ENCODE measurements at regions not wholly inside any gene's neighbourhood (a gene's known extent, or its start where the extent isn't known, plus 50 kb on each side); places are given as distances from the start of the nearest gene placed in this dataset.

DNA sequence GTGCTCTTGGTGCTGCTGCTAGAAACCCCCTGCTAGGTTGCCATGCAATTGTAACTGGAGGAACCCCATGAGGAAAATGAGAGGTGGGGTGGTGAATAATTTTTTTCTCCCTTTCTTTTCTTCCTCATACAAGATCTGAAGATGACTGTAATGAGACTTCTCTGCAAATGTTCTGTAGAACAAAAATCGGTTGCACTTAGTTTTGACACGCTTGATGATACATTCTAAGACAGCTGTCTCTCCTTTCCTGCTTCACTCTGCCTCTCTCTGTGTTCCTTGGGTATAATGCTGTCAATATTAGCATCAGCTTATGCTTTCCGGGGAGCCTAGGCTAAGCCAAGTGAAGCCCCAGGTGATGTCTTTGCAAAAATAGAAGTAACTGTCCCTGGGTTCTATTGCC is 721.5 kb downstream of the POM121L12 start:
- no peaks in the 10 kb centered on the region for H3K9me3 ChIP-seq (ENCODE audit: severe bottlenecking)
- TF ChIP-seq, protein P1, sequence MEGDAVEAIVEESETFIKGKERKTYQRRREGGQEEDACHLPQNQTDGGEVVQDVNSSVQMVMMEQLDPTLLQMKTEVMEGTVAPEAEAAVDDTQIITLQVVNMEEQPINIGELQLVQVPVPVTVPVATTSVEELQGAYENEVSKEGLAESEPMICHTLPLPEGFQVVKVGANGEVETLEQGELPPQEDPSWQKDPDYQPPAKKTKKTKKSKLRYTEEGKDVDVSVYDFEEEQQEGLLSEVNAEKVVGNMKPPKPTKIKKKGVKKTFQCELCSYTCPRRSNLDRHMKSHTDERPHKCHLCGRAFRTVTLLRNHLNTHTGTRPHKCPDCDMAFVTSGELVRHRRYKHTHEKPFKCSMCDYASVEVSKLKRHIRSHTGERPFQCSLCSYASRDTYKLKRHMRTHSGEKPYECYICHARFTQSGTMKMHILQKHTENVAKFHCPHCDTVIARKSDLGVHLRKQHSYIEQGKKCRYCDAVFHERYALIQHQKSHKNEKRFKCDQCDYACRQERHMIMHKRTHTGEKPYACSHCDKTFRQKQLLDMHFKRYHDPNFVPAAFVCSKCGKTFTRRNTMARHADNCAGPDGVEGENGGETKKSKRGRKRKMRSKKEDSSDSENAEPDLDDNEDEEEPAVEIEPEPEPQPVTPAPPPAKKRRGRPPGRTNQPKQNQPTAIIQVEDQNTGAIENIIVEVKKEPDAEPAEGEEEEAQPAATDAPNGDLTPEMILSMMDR (IDR thresholded peaks at IDR 0.05; ENCODE audit: poor library complexity, severe bottlenecking): no peak
- H3K4me3 ChIP-seq (ENCODE audit: severe bottlenecking): no peak overlapping the region
- no peak for DNase-seq (ENCODE audit: low spot score)
- no peaks in the 10 kb centered on the region for H3K4me1 ChIP-seq (ENCODE audit: insufficient read depth, poor library complexity, severe bottlenecking)
- H3K36me3 ChIP-seq (ENCODE audit: low read depth): no peaks in the 10 kb centered on the region
- no peak for ATAC-seq (ENCODE audit: low read depth)
- no peak overlapping the region for H3K27ac ChIP-seq (ENCODE audit: poor library complexity, severe bottlenecking)
- H3K27me3 ChIP-seq (ENCODE audit: insufficient read depth, poor library complexity, severe bottlenecking): no peaks in the 10 kb centered on the region

DNA sequence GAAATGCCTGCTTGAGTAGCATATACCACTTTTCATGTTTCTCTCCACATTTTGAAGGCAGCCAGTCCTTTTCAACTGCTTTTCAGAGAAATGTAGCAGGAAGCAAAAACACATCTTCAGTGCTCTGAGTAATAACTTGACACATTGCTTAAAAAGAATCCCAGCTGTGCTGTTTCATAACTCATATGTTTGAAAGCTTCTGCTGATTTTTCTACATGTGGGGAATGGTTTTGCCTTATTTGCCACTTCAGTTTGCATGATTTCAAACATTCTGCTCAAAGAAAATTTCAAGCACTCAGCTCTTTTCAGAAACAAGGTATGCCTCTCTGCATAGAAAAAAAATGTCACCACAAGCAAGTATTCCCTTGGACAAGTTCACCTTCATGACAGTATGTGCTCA is 732.8 kb downstream of the POM121L12 start:
- H3K27me3 ChIP-seq (ENCODE audit: insufficient read depth, poor library complexity, severe bottlenecking): peaks cover 23% of the 10 kb centered on the region
- DNase-seq (ENCODE audit: low spot score) (no peak), ATAC-seq (ENCODE audit: low read depth) (no peak)
- no peaks in the 10 kb centered on the region for H3K9me3 ChIP-seq (ENCODE audit: severe bottlenecking)
- no peak overlapping the region for H3K27ac ChIP-seq (ENCODE audit: poor library complexity, severe bottlenecking)
- H3K4me1 ChIP-seq (ENCODE audit: insufficient read depth, poor library complexity, severe bottlenecking): no peaks in the 10 kb centered on the region
- no peaks in the 10 kb centered on the region for H3K36me3 ChIP-seq (ENCODE audit: low read depth)
- no peak overlapping the region for H3K4me3 ChIP-seq (ENCODE audit: severe bottlenecking)
- TF ChIP-seq, protein P1 (IDR thresholded peaks at IDR 0.05; ENCODE audit: poor library complexity, severe bottlenecking): no peak

DNA sequence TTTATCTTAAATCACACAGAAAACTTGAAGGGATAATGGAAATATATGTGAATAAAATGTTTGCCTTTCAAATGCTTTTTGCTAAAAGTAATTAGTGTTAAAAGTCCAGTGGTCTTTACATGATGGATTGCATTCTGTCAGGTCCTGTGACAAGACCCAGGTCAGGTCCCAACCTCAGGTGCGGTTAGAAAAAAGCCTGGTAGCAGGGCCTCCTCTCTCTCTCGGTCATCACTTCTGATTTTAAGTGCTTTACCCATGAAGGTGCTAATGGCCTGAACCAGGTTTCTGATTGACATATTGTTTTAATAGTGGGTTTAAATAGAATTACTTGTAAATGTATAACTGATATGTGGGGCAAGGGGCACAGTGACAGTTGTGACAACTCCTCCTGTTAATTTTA is 736.3 kb downstream of the POM121L12 start:
- TF ChIP-seq, protein P1 (IDR thresholded peaks at IDR 0.05; ENCODE audit: poor library complexity, severe bottlenecking): no peak
- no peaks in the 10 kb centered on the region for H3K4me1 ChIP-seq (ENCODE audit: insufficient read depth, poor library complexity, severe bottlenecking)
- H3K27ac ChIP-seq (ENCODE audit: poor library complexity, severe bottlenecking): no peak overlapping the region
- H3K27me3 ChIP-seq (ENCODE audit: insufficient read depth, poor library complexity, severe bottlenecking): peaks cover 25% of the 10 kb centered on the region
- H3K9me3 ChIP-seq (ENCODE audit: severe bottlenecking): no peaks in the 10 kb centered on the region
- no peaks in the 10 kb centered on the region for H3K36me3 ChIP-seq (ENCODE audit: low read depth)
- H3K4me3 ChIP-seq (ENCODE audit: severe bottlenecking): no peak overlapping the region
- no peak for ATAC-seq (ENCODE audit: low read depth)
- DNase-seq (ENCODE audit: low spot score): no peak

DNA sequence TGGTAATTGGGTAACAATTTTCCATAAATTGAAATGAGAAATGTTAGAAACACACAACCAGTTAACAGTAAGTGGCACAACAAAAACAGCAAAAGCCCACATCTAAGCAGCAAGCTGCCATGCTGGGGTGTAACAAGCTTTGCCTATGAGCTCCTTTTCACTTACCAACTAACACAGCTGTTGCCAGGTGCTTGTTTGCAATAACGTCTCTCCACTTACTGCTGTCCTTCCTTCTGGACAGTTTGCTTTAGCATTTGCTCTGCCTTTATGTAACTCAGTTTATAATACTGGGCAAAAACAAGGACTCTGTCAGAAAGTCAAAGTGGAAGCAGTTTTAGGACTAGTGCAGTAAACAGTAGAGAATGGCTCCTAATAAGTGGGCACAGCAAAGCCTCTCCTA is 740.9 kb downstream of the POM121L12 start:
- TF ChIP-seq, protein P1 (IDR thresholded peaks at IDR 0.05; ENCODE audit: poor library complexity, severe bottlenecking): no peak
- no peak for ATAC-seq (ENCODE audit: low read depth)
- Histone ChIP-seq H3K4me3 (ENCODE audit: severe bottlenecking) (no peak overlapping the region), H3K4me1 (ENCODE audit: insufficient read depth, poor library complexity, severe bottlenecking) (no peaks in the 10 kb centered on the region), H3K9me3 (ENCODE audit: severe bottlenecking) (no peaks in the 10 kb centered on the region), H3K36me3 (ENCODE audit: low read depth) (no peaks in the 10 kb centered on the region), H3K27me3 (ENCODE audit: insufficient read depth, poor library complexity, severe bottlenecking) (peaks cover 15% of the 10 kb centered on the region), H3K27ac (ENCODE audit: poor library complexity, severe bottlenecking) (no peak overlapping the region)
- no peak for DNase-seq (ENCODE audit: low spot score)

DNA sequence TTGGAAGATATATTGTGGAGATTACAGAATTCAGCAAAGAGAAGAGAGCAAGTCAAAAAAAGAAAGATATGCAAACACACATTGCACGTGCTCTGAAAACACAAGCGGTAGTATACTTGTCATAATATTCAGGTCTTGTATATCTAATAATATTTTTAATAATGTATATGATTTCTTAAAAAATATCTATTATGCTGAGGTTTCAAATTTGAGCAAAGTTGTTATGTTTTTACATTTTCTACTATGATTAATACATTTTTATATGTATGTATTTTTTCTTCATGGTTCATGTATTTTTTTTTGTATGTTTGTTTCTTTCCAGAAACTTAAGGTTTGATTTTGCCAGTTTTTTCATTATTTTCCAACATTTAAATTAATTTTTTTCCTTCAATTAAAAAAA is 752.4 kb upstream of the VSTM2A start:
- no peaks in the 10 kb centered on the region for H3K27me3 ChIP-seq (ENCODE audit: insufficient read depth, poor library complexity, severe bottlenecking)
- no peaks in the 10 kb centered on the region for H3K36me3 ChIP-seq (ENCODE audit: low read depth)
- no peaks in the 10 kb centered on the region for H3K4me1 ChIP-seq (ENCODE audit: insufficient read depth, poor library complexity, severe bottlenecking)
- H3K27ac ChIP-seq (ENCODE audit: poor library complexity, severe bottlenecking): no peak overlapping the region
- ATAC-seq (ENCODE audit: low read depth) (no peak), DNase-seq (ENCODE audit: low spot score) (no peak)
- H3K9me3 ChIP-seq (ENCODE audit: severe bottlenecking): no peaks in the 10 kb centered on the region
- H3K4me3 ChIP-seq (ENCODE audit: severe bottlenecking): no peak overlapping the region
- TF ChIP-seq, protein P1 (IDR thresholded peaks at IDR 0.05; ENCODE audit: poor library complexity, severe bottlenecking): no peak
